UCSD-AML1 (cell line): ENCODE measurements at regions not wholly inside any gene's neighbourhood (a gene's known extent, or its start where the extent isn't known, plus 50 kb on each side); places are given as distances from the start of the nearest gene placed in this dataset.
"Not testable (repeated sequence)": the region's sequence is repeated elsewhere in the genome, so short reads cannot be mapped to it uniquely, and the experiment has no call there.

Experiments
- DNase-seq: peaks from one replicate; lab custom pipeline; 2025; ENCODE audit not compliant: unreplicated experiment; lab: John Stamatoyannopoulos, UW

DNA sequence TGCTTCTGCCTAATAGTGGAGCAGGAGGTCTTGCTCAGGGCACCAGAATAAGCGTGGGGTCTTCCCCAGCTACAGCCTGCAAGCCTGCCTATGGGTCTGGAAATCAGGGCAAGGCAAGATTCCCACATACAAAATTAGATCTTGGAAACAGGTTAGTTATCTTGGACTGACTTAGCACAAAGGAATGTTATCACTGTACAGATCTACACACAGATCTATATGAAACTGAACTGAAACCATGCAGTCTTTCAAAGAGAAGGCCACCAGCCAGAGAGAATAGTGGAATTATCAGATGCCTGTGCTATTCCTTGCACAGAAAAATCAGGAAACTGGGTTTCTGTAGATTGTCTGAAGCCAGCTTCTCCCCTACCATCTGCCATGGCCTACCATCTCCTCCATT lies 585.7 kb downstream of the ACTL7B start:
- DNase-seq: no peak

DNA sequence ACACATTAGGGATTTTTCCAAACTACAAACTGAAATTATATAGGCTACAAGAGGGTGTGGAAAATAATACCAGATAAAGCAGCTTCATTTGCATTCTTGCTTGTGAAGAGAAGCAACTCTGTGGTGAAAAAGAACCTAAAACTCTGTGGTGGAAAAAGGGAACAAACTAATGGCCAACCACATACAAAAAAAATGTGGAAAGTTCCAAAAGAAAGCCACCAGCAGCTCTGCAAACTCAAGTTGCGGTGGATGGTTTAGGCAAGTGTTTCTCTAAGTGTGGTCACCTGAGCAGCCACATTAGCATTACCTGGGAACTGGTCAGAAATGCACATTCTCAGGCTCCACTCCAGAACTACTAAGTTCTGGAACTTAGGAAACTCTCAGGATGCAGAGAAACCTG lies 586.4 kb downstream of the ACTL7B start:
- no peak for DNase-seq

GRCh38 chr9:108265065-108265464 lies 590.7 kb downstream of the ACTL7B start:
- DNase-seq: no peak

GRCh38 chr9:108264093-108264492 lies 591.7 kb downstream of the ACTL7B start:
- DNase-seq: no peak

- DNase-seq: no peak
Observed at GRCh38 chr9:108262836-108263235, 593.0 kb downstream of the ACTL7B start.

GRCh38 chr9:108259917-108260675 lies 595.7 kb downstream of the ACTL7B start:
- no peak for DNase-seq

DNA sequence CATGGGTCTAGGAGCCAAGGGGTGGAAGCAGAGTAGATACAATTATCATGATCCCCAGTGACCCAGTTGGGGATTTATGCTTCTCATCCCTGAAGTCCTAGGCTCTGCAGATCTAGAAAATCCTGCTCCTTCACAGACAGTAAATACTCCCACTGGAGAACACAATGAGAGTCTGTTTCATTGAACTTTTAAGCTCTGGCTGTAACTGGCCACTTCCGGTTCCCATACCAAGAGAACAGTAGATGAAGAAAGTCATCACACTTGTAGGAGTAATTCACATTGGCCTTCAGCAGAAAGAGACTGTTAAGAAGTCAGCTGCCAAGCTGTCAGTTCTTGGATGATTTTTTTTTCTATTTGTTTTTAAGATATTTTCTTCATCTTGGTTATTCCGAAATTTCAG lies 597.1 kb downstream of the ACTL7B start:
- DNase-seq: no peak

GRCh38 chr9:108257382-108257781 lies 598.4 kb downstream of the ACTL7B start:
- no peak for DNase-seq

DNA sequence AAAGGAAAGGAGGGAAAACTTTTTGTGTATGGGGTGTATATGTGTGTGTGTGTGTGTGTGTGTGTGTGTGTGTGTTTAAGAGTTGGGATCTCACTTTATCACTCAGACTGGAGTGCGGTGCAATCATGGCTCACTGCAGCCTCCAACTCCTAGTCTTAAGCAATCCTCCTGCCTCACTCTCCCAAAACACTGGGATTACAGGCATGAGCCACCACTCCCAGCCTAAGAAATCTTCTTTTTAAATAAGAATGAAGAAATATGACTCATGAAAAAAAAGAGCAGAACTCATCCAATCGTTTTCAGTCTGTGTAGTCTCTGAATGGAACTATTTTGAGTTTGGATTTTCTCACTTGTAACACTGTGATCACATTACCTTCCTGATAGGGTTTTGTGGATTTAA lies 601.5 kb downstream of the ACTL7B start:
- no peak for DNase-seq

DNA sequence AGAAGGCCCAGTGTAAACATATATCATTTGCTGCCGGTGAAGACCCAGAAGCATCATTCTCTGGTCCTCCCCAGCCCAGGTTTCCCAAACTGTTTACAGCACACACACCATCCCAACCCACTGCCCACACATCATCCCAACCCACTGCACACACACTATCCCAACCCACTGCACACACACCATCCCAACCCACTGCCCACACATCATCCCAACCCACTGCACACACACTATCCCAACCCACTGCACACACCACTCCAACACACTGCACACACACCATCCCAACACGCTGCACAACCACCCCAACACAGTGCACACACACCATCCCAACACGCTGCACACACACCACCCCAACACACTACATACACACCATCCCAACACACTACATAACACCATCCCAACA lies 608.4 kb downstream of the ACTL7B start:
- DNase-seq: not testable (repeated sequence)

- DNase-seq: no peak
Observed at GRCh38 chr9:108245901-108246300, 609.9 kb downstream of the ACTL7B start.

DNA sequence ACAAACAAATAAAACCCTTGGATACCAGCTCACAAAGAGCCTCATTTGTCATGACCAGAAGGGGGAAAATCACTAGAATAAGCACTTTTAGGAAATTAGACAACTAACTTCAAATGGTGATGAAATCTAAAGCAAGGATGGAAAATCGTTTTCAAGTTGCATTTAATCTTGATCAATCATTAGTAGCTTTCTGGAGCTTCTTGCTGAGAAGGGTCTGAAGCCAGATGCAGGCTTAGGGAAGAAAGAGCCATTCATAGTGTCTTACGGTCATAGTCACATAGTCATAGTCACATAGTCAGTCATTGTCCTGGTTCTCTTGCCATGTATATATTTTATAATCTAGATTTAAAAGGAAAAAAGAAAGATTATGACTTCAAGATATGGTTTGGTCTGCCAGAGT lies 610.5 kb downstream of the ACTL7B start:
- DNase-seq: no peak

DNA sequence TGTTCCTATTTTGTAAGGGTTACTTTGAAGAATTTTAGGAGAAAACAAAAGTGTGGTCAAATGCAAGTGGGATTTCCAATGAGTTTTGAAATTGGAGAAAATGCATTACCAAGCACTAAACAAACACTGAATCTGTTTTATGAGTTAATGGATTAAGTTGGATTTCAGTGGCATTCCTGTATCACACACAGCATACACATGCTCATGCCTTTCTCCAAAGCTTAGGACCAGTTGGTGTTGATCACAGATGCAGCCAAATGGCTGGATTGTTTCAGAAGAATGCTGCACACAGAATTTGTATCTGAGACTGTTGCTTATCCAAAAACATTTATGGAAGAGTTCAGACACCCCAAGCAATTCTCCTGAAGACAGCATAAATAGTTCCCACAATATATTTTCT lies 611.1 kb downstream of the ACTL7B start:
- no peak for DNase-seq

- DNase-seq: no peak
Observed at GRCh38 chr9:108241384-108242073, 614.3 kb downstream of the ACTL7B start.

DNA sequence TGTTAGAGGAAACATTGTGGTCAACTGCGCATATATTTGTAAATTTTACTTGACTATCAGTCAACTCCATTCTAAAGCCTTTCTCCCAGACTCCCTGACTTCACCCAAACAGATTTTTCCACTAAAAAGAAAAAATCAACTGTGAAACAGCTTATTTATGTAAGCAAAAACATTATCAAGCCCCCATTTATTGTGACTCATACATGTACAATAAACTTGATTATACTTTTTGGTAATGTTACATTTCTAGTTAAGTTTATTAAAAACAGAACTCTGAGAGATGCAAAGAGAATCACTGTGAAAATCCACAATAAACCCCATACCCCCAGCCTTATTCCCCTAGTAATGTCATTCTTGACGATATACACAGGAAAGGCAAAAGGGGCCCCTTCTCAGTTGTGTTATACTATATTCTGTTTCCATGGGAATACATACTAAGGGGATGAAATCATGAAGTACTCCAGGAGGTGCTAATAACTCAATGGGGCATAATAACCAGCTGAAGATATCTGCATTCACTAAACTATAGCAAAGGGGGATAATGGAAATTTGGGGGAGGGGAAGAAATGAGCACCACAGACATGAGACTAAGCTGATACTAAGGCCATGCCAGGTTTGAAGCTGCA lies 616.0 kb downstream of the ACTL7B start:
- no peak for DNase-seq

GRCh38 chr9:108235609-108236008 lies 620.2 kb downstream of the ACTL7B start:
- no peak for DNase-seq

GRCh38 chr9:108234811-108235210 lies 621.0 kb downstream of the ACTL7B start:
- DNase-seq: no peak

- no peak for DNase-seq
Observed at GRCh38 chr9:108225149-108225800, 630.5 kb downstream of the ACTL7B start.

- no peak for DNase-seq
Observed at GRCh38 chr9:108224716-108225115, 631.1 kb downstream of the ACTL7B start.

DNA sequence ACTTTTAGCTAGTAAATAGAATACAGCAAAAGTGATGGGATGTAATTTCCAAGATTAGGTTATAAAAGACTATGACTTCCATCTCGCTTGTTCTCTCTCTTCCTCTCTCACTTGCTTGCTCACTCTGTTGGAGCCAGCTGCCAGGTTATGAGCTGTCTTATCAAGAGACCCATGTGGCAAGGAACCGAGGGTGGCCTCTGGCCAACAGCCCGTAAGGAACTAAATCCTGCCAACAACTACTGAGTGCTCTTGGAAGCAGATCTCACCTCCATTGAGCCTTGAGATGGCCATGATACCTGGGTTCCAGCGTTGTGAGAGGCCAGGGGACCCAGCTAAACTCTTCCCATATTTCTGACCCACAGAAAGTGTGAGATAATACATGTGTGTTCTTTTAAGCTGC lies 636.1 kb downstream of the ACTL7B start:
- DNase-seq: no peak

GRCh38 chr9:108217431-108218349 lies 638.1 kb downstream of the ACTL7B start:
- DNase-seq: no peak
